NK-92 treated with Interleukin-12 subunit alpha and Interleukin-12 subunit beta, amount 100 ng/mL, for 24 hours (cell line): ENCODE measurements at regions not wholly inside any gene's neighbourhood (a gene's known extent, or its start where the extent isn't known, plus 50 kb on each side); places are given as distances from the start of the nearest gene placed in this dataset.

Source experiments
- DNase-seq: peaks from one replicate; lab custom pipeline; 2025; lab: John Stamatoyannopoulos, UW

- DNase-seq, result no peak
Measured at GRCh38 chr7:72524037-72524436, 111.9 kb upstream of the CALN1 start.

GRCh38 chr7:72504061-72504706 lies 92.0 kb upstream of the CALN1 start:
- no peak for DNase-seq

- no peak for DNase-seq
Measured at GRCh38 chr7:72503644-72504043, 91.5 kb upstream of the CALN1 start.

GRCh38 chr7:72494807-72495206 lies 82.7 kb upstream of the CALN1 start:
- DNase-seq, result no peak

GRCh38 chr7:72493850-72494661 lies 81.9 kb upstream of the CALN1 start:
- DNase-seq, result peak; percentile 33

GRCh38 chr7:72492461-72493065 lies 80.4 kb upstream of the CALN1 start:
- DNase-seq, result no peak

- DNase-seq, result no peak
Measured at GRCh38 chr7:72490301-72490700, 78.2 kb upstream of the CALN1 start.

- no peak for DNase-seq
Measured at GRCh38 chr7:72481934-72482333, 69.8 kb upstream of the CALN1 start.

- DNase-seq, result no peak
Measured at GRCh38 chr7:72476608-72477305, 64.6 kb upstream of the CALN1 start.

- no peak for DNase-seq
Measured at GRCh38 chr7:72467237-72467636, 55.1 kb upstream of the CALN1 start.

- DNase-seq, result no peak
Measured at GRCh38 chr7:72466797-72467196, 54.7 kb upstream of the CALN1 start.

GRCh38 chr7:72465521-72465920 lies 53.4 kb upstream of the CALN1 start:
- no peak for DNase-seq

GRCh38 chr7:72462311-72462710 lies 50.2 kb upstream of the CALN1 start:
- DNase-seq, result no peak
